ENCODE measurements at regions not wholly inside any gene's neighbourhood (a gene's known extent, or its start where the extent isn't known, plus 50 kb on each side); places are given as distances from the start of the nearest gene placed in this dataset.

GRCh38 chr20:11852811-11853210, 64.9 kb upstream of the BTBD3 start:
- TF ChIP-seq EZH2 (IDR thresholded peaks at IDR 0.05; ENCODE audit: low read depth) (no peak), CTCF (conservative IDR thresholded peaks at IDR 0.05) (no peak)
